ENCODE measurements at regions not wholly inside any gene's neighbourhood (a gene's known extent, or its start where the extent isn't known, plus 50 kb on each side); places are given as distances from the start of the nearest gene placed in this dataset.

- no peak overlapping the region for H3K27ac Mint-ChIP-seq (ENCODE audit: unreplicated experiment)
- no TSS peak for BruUV-seq (replicated peaks)
- no peaks in the 10 kb centered on the region for H3K27me3 Mint-ChIP-seq (ENCODE audit: unreplicated experiment)
- TF ChIP-seq, protein P1, sequence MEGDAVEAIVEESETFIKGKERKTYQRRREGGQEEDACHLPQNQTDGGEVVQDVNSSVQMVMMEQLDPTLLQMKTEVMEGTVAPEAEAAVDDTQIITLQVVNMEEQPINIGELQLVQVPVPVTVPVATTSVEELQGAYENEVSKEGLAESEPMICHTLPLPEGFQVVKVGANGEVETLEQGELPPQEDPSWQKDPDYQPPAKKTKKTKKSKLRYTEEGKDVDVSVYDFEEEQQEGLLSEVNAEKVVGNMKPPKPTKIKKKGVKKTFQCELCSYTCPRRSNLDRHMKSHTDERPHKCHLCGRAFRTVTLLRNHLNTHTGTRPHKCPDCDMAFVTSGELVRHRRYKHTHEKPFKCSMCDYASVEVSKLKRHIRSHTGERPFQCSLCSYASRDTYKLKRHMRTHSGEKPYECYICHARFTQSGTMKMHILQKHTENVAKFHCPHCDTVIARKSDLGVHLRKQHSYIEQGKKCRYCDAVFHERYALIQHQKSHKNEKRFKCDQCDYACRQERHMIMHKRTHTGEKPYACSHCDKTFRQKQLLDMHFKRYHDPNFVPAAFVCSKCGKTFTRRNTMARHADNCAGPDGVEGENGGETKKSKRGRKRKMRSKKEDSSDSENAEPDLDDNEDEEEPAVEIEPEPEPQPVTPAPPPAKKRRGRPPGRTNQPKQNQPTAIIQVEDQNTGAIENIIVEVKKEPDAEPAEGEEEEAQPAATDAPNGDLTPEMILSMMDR (IDR thresholded peaks at IDR 0.05; ENCODE audit: unreplicated experiment) = no peak
- CTCF ChIA-PET = no interaction called here
- H3K4me1 Mint-ChIP-seq (ENCODE audit: low read depth, unreplicated experiment) = no peaks in the 10 kb centered on the region
- no peak for DNase-seq
- intact Hi-C loops (cut with micrococcal nuclease; ENCODE audit: unreplicated experiment) = no loop called here
- no peak overlapping the region for H3K4me3 Mint-ChIP-seq (ENCODE audit: low read depth, unreplicated experiment)
- peaks cover 4% of the 10 kb centered on the region for H3K9me3 Mint-ChIP-seq (ENCODE audit: low read depth, unreplicated experiment)
- no peaks in the 10 kb centered on the region for H3K36me3 Mint-ChIP-seq (ENCODE audit: insufficient read depth, unreplicated experiment)
These were observed 1191.4 kb downstream of the UQCRFS1 start for GRCh38 chr19:28021259-28022185.

DNA sequence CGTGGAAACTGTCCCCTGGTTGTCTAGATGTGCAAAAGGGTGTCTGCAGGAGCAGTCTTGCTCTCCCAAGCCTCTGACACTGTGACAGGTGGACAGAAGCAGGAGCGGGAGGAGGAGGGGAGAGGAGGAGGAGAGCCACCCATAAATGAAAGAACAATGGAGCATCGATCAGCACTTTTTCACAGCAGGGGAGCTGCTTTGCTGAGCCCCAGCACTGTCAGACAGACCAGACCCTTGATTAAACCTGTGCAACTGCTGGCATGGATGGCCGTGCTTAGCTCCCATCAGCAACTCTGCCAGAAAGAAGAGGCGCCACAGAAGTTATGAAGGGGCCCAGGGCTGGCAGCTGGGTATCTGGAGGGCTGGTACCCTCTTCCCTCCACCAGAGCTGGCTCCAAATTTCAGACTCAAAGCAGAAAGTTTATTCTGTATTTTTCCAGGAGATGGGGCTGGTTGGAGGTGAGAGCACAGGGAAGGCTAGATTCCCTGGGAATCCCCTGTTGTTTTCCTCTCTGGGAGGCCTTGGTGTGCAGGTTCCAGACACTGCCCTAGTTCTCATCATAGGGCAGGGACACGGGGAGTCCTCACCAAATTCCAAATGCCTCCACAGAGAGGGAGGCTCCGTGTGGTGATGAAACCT, 1192.2 kb downstream of the UQCRFS1 start:
- DNase-seq = no peak
- BruUV-seq (replicated peaks) = no TSS peak
- H3K9me3 Mint-ChIP-seq (ENCODE audit: low read depth, unreplicated experiment) = peaks cover 2% of the 10 kb centered on the region

DNA sequence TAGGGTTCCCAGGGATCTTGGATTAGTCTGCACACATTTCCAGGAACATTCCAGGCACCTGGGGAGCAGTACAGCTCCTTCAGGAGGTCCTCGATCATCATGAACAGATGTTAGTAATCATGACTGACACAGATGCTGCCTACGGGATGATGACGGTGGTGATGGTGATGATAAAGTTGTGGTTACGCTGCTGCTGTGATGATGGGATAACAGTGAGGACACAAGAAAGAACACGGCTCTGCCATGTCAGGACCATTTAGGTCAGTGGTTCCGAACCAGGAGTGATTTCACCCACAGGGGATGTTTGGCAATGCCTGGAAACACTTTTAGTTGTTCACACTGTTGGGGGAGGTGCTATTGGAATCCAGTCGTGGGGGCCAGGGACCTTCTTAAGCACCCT, 1193.0 kb downstream of the UQCRFS1 start:
- intact Hi-C loops (cut with micrococcal nuclease; ENCODE audit: unreplicated experiment) = no loop called here
- Mint-ChIP-seq H3K27me3 (ENCODE audit: unreplicated experiment) (no peaks in the 10 kb centered on the region), H3K27ac (ENCODE audit: unreplicated experiment) (no peak overlapping the region), H3K4me3 (ENCODE audit: low read depth, unreplicated experiment) (no peak overlapping the region), H3K4me1 (ENCODE audit: low read depth, unreplicated experiment) (no peaks in the 10 kb centered on the region), H3K36me3 (ENCODE audit: insufficient read depth, unreplicated experiment) (no peaks in the 10 kb centered on the region), H3K9me3 (ENCODE audit: low read depth, unreplicated experiment) (peaks cover 2% of the 10 kb centered on the region)
- TF ChIP-seq, protein P1 (IDR thresholded peaks at IDR 0.05; ENCODE audit: unreplicated experiment) = no peak
- CTCF ChIA-PET = no interaction called here
- no TSS peak for BruUV-seq (replicated peaks)
- DNase-seq = no peak

More for the DNA sequence above, 1192.2 kb downstream of the UQCRFS1 start:
- Mint-ChIP-seq H3K27ac (ENCODE audit: unreplicated experiment) (no peak overlapping the region), H3K27me3 (ENCODE audit: unreplicated experiment) (no peaks in the 10 kb centered on the region), H3K36me3 (ENCODE audit: insufficient read depth, unreplicated experiment) (no peaks in the 10 kb centered on the region), H3K4me3 (ENCODE audit: low read depth, unreplicated experiment) (no peak overlapping the region), H3K4me1 (ENCODE audit: low read depth, unreplicated experiment) (no peaks in the 10 kb centered on the region)
- CTCF ChIA-PET = no interaction called here
- TF ChIP-seq, protein P1 (IDR thresholded peaks at IDR 0.05; ENCODE audit: unreplicated experiment) = no peak
- intact Hi-C loops (cut with micrococcal nuclease; ENCODE audit: unreplicated experiment) = no loop called here

DNA sequence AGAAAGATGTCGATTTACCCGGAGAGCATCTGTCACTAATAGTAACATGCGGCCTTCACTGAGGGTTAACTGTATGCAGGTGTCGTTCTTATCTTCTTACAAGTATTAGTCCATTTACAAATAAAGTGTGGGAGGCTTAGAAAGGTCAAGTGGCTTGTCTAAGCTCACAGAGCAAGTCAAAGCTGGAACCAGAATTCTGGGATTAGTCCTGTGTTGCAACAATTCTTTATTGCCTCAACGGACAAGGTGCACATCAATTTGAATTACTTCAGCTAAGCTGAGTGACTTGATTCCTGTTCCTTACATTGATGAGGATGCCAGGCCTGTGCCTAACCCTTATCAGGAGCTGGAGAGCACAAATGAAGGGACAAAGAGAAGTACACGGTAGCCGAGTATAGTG, 1193.6 kb downstream of the UQCRFS1 start:
- no peak overlapping the region for H3K4me3 Mint-ChIP-seq (ENCODE audit: low read depth, unreplicated experiment)
- H3K9me3 Mint-ChIP-seq (ENCODE audit: low read depth, unreplicated experiment) = peaks cover 2% of the 10 kb centered on the region
- TF ChIP-seq, protein P1 (IDR thresholded peaks at IDR 0.05; ENCODE audit: unreplicated experiment) = no peak
- no TSS peak for BruUV-seq (replicated peaks)
- CTCF ChIA-PET = no interaction called here
- H3K27ac Mint-ChIP-seq (ENCODE audit: unreplicated experiment) = no peak overlapping the region
- DNase-seq = no peak
- H3K36me3 Mint-ChIP-seq (ENCODE audit: insufficient read depth, unreplicated experiment) = no peaks in the 10 kb centered on the region
- no peaks in the 10 kb centered on the region for H3K4me1 Mint-ChIP-seq (ENCODE audit: low read depth, unreplicated experiment)
- H3K27me3 Mint-ChIP-seq (ENCODE audit: unreplicated experiment) = no peaks in the 10 kb centered on the region
- intact Hi-C loops (cut with micrococcal nuclease; ENCODE audit: unreplicated experiment) = no loop called here

All from Calu3 (cell line).